Glomerular visceral epithelial cell (primary cell): ENCODE measurements at regions not wholly inside any gene's neighbourhood (a gene's known extent, or its start where the extent isn't known, plus 50 kb on each side); places are given as distances from the start of the nearest gene placed in this dataset.
A peak's percentile ranks its signal among the peaks of the same experiment; 100 is the strongest.
"Not testable (repeated sequence)": the region's sequence is repeated elsewhere in the genome, so short reads cannot be mapped to it uniquely, and the experiment has no call there.

Experiments used
- DNase-seq: peaks from one replicate; pipeline ENCODE4 v3.0.0-alpha.2; 2016; ENCODE audit errors: extremely low spot score

- peak; percentile 38 for DNase-seq
Observed at GRCh38 chrY:18951019-18951418, 177.5 kb upstream of the HSFY2 start.

- DNase-seq: no peak
Observed at GRCh38 chrY:18936831-18937230, 163.3 kb upstream of the HSFY2 start.

GRCh38 chrY:18919256-18919655 lies 145.7 kb upstream of the HSFY2 start:
- DNase-seq: no peak

- DNase-seq: no peak
Observed at GRCh38 chrY:18912846-18913245, 139.3 kb upstream of the HSFY2 start.

GRCh38 chrY:18909846-18910245 lies 136.3 kb upstream of the HSFY2 start:
- peak; percentile 2 for DNase-seq

GRCh38 chrY:18906198-18906597 lies 132.7 kb upstream of the HSFY2 start:
- peak; percentile 66 for DNase-seq

GRCh38 chrY:18904296-18904695 lies 130.8 kb upstream of the HSFY2 start:
- DNase-seq: no peak

GRCh38 chrY:18891994-18892393 lies 118.5 kb upstream of the HSFY2 start:
- no peak for DNase-seq

- DNase-seq: no peak
Observed at GRCh38 chrY:18889548-18889947, 116.0 kb upstream of the HSFY2 start.

GRCh38 chrY:18884748-18885147 lies 111.2 kb upstream of the HSFY2 start:
- peak; percentile 8 for DNase-seq

- DNase-seq: not testable (repeated sequence)
Observed at GRCh38 chrY:18869145-18869544, 95.6 kb upstream of the HSFY2 start.

GRCh38 chrY:18866887-18867551 lies 93.5 kb upstream of the HSFY2 start:
- not testable (repeated sequence) for DNase-seq

GRCh38 chrY:18860856-18861255 lies 87.3 kb upstream of the HSFY2 start:
- DNase-seq: not testable (repeated sequence)

GRCh38 chrY:18858484-18859191 lies 85.1 kb upstream of the HSFY2 start:
- DNase-seq: not testable (repeated sequence)

- not testable (repeated sequence) for DNase-seq
Observed at GRCh38 chrY:18855184-18855583, 81.6 kb upstream of the HSFY2 start.

GRCh38 chrY:18853323-18853722 lies 79.8 kb upstream of the HSFY2 start:
- not testable (repeated sequence) for DNase-seq

- DNase-seq: not testable (repeated sequence)
Observed at GRCh38 chrY:18836643-18837042, 63.1 kb upstream of the HSFY2 start.
